GM23338 (cell line): ENCODE measurements at regions not wholly inside any gene's neighbourhood (a gene's known extent, or its start where the extent isn't known, plus 50 kb on each side); places are given as distances from the start of the nearest gene placed in this dataset.

Experiments used
- ATAC-seq: fragments of 200-7000 bp; cut with Tn5 transposase; 3 replicates; pipeline ENCODE4 v1.9.1; 2020
- DNase-seq: peaks from one replicate; pipeline ENCODE4 v3.0.0-alpha.2; 2015; ENCODE audit warnings: low spot score
- H2AFZ ChIP-seq: fragments of 200-600 bp; sonication (generic); 2 replicates; pipeline ENCODE4 v1.8.0; 2016; ENCODE audit warnings: antibody characterized with exemption, mild to moderate bottlenecking, moderate library complexity
- H3F3A ChIP-seq: fragments of 200-600 bp; sonication (generic); replicated peaks from 2 replicates; pipeline ENCODE4 v1.8.0; 2017; ENCODE audit warnings: antibody characterized with exemption, mixed run types, low read depth
- H3K27ac ChIP-seq: fragments of 200-600 bp; sonication (generic); 2 replicates; pipeline ENCODE4 v1.6.1; 2016; ENCODE audit warnings: low read depth
- H3K27me3 ChIP-seq: fragments of 200-600 bp; sonication (generic); 2 replicates; pipeline ENCODE4 v1.8.0; 2016; ENCODE audit warnings: mild to moderate bottlenecking, mixed run types, moderate library complexity; ENCODE audit not compliant: insufficient read depth
- H3K36me3 ChIP-seq: fragments of 200-600 bp; sonication (generic); 2 replicates; pipeline ENCODE4 v1.8.0; 2016; ENCODE audit warnings: mild to moderate bottlenecking; ENCODE audit not compliant: insufficient read depth
- H3K4me1 ChIP-seq: fragments of 200-600 bp; sonication (generic); 2 replicates; pipeline ENCODE4 v1.8.0; 2016; ENCODE audit warnings: mild to moderate bottlenecking, moderate library complexity; ENCODE audit not compliant: insufficient read depth
- H3K4me2 ChIP-seq: fragments of 200-600 bp; sonication (generic); 2 replicates; pipeline ENCODE4 v1.7.1; 2017; ENCODE audit warnings: mixed run types
- H3K4me3 ChIP-seq: fragments of 200-600 bp; sonication (generic); 2 replicates; pipeline ENCODE4 v1.6.1; 2016; ENCODE audit warnings: mixed run types
- H3K79me2 ChIP-seq: fragments of 200-600 bp; sonication (generic); replicated peaks from 2 replicates; pipeline ENCODE4 v1.8.0; 2017; ENCODE audit warnings: mild to moderate bottlenecking; ENCODE audit not compliant: insufficient read depth
- H3K9me2 ChIP-seq: fragments of 200-600 bp; sonication (generic); 2 replicates; pipeline ENCODE4 v1.8.0; 2017; ENCODE audit not compliant: insufficient read depth
- H4K20me1 ChIP-seq: fragments of 200-600 bp; sonication (generic); replicated peaks from 2 replicates; pipeline ENCODE4 v1.8.0; 2017; ENCODE audit warnings: mild to moderate bottlenecking; ENCODE audit not compliant: insufficient read depth
- H3K27ac Mint-ChIP-seq: 2 replicates; pipeline ENCODE4 v1.8.0; 2020; ENCODE audit warnings: inconsistent platforms, mild to moderate bottlenecking, moderate library complexity, mixed read lengths
- H3K27me3 Mint-ChIP-seq: 3 replicates; pipeline ENCODE4 v1.8.0; 2022; ENCODE audit warnings: low read depth, mild to moderate bottlenecking, moderate library complexity, mixed read lengths, inconsistent platforms; ENCODE audit not compliant: insufficient read depth, poor library complexity
- H3K36me3 Mint-ChIP-seq: 3 replicates; pipeline ENCODE4 v1.8.0; 2021; ENCODE audit warnings: low read depth, mild to moderate bottlenecking, inconsistent platforms, moderate library complexity, mixed read lengths
- H3K4me1 Mint-ChIP-seq: 3 replicates; pipeline ENCODE4 v1.8.0; 2020; ENCODE audit warnings: mild to moderate bottlenecking, inconsistent platforms, mixed read lengths
- H3K4me3 Mint-ChIP-seq: 3 replicates; pipeline ENCODE4 v1.8.0; 2021; ENCODE audit warnings: moderate library complexity, mild to moderate bottlenecking, inconsistent platforms, mixed read lengths
- H3K9me3 Mint-ChIP-seq: 3 replicates; pipeline ENCODE4 v1.8.0; 2020; ENCODE audit warnings: moderate library complexity, mild to moderate bottlenecking, inconsistent platforms, mixed read lengths
- CREB1 ChIP-seq: fragments of 250-450 bp; sonication (Bioruptor Pico); IDR thresholded peaks from 2 replicates; pipeline ENCODE4 v1.5.0; 2020; ENCODE audit warnings: low read depth, mild to moderate bottlenecking, moderate library complexity
- NANOG ChIP-seq: IDR thresholded peaks from 2 replicates; pipeline ENCODE4 v1.6.1; 2016; ENCODE audit warnings: antibody characterized with exemption, borderline replicate concordance
- POLR2AphosphoS5 ChIP-seq: IDR thresholded peaks from 2 replicates; pipeline ENCODE4 v1.6.1; 2016; ENCODE audit warnings: antibody characterized with exemption, low read depth
- TF ChIP-seq, protein P1 (sequence below): fragments of 250-450 bp; sonication (Bioruptor Pico); IDR thresholded peaks from 2 replicates; pipeline ENCODE4 v1.5.0; 2020; ENCODE audit warnings: mild to moderate bottlenecking, moderate library complexity

- TF ChIP-seq, protein P1, sequence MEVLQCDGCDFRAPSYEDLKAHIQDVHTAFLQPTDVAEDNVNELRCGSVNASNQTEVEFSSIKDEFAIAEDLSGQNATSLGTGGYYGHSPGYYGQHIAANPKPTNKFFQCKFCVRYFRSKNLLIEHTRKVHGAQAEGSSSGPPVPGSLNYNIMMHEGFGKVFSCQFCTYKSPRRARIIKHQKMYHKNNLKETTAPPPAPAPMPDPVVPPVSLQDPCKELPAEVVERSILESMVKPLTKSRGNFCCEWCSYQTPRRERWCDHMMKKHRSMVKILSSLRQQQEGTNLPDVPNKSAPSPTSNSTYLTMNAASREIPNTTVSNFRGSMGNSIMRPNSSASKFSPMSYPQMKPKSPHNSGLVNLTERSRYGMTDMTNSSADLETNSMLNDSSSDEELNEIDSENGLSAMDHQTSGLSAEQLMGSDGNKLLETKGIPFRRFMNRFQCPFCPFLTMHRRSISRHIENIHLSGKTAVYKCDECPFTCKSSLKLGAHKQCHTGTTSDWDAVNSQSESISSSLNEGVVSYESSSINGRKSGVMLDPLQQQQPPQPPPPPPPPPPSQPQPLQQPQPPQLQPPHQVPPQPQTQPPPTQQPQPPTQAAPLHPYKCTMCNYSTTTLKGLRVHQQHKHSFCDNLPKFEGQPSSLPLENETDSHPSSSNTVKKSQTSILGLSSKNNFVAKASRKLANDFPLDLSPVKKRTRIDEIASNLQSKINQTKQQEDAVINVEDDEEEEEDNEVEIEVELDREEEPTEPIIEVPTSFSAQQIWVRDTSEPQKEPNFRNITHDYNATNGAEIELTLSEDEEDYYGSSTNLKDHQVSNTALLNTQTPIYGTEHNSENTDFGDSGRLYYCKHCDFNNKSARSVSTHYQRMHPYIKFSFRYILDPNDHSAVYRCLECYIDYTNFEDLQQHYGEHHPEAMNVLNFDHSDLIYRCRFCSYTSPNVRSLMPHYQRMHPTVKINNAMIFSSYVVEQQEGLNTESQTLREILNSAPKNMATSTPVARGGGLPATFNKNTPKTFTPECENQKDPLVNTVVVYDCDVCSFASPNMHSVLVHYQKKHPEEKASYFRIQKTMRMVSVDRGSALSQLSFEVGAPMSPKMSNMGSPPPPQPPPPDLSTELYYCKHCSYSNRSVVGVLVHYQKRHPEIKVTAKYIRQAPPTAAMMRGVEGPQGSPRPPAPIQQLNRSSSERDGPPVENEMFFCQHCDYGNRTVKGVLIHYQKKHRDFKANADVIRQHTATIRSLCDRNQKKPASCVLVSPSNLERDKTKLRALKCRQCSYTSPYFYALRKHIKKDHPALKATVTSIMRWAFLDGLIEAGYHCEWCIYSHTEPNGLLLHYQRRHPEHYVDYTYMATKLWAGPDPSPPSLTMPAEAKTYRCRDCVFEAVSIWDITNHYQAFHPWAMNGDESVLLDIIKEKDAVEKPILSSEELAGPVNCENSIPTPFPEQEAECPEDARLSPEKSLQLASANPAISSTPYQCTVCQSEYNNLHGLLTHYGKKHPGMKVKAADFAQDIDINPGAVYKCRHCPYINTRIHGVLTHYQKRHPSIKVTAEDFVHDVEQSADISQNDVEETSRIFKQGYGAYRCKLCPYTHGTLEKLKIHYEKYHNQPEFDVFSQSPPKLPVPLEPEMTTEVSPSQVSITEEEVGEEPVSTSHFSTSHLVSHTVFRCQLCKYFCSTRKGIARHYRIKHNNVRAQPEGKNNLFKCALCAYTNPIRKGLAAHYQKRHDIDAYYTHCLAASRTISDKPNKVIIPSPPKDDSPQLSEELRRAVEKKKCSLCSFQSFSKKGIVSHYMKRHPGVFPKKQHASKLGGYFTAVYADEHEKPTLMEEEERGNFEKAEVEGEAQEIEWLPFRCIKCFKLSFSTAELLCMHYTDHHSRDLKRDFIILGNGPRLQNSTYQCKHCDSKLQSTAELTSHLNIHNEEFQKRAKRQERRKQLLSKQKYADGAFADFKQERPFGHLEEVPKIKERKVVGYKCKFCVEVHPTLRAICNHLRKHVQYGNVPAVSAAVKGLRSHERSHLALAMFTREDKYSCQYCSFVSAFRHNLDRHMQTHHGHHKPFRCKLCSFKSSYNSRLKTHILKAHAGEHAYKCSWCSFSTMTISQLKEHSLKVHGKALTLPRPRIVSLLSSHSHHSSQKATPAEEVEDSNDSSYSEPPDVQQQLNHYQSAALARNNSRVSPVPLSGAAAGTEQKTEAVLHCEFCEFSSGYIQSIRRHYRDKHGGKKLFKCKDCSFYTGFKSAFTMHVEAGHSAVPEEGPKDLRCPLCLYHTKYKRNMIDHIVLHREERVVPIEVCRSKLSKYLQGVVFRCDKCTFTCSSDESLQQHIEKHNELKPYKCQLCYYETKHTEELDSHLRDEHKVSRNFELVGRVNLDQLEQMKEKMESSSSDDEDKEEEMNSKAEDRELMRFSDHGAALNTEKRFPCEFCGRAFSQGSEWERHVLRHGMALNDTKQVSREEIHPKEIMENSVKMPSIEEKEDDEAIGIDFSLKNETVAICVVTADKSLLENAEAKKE (CRISPR knock-in tag), result no peak
These were observed 69.3 kb upstream of the ATL2 start (continued) for GRCh38 chr2:38446418-38446817.

GRCh38 chr2:38444247-38444646 lies 67.2 kb upstream of the ATL2 start:
- Histone ChIP-seq H3K9me2 (no peaks in the 10 kb centered on the region), H3K27me3 (no peaks in the 10 kb centered on the region), H4K20me1 (no peaks in the 10 kb centered on the region), H3K27ac (no peak overlapping the region; the same call in 1 of the 2 replicates), H3K79me2 (no peaks in the 10 kb centered on the region), H2AFZ (no peak overlapping the region), H3K4me1 (peaks cover 37% of the 10 kb centered on the region), H3K4me2 (peak overlapping the region; percentile 31), H3K4me3 (no peak overlapping the region), H3K36me3 (no peaks in the 10 kb centered on the region), H3F3A (no peaks in the 10 kb centered on the region; the same call in 1 of the 2 replicates)
- TF ChIP-seq, protein P1 (CRISPR knock-in tag), result peak; percentile 11; the same call in 1 of the 2 replicates
- TF ChIP-seq NANOG (peak; percentile 60; the same call in 1 of the 2 replicates), POLR2AphosphoS5 (no peak), CREB1 (CRISPR knock-in tag) (no peak)
- Mint-ChIP-seq H3K27ac (peak overlapping the region; percentile 10; the same call in 1 of the 2 replicates), H3K36me3 (no peaks in the 10 kb centered on the region; the same call in 2 of the 3 replicates), H3K9me3 (no peaks in the 10 kb centered on the region), H3K27me3 (peaks cover 3% of the 10 kb centered on the region), H3K4me3 (no peak overlapping the region; the same call in 2 of the 3 replicates), H3K4me1 (peaks cover 46% of the 10 kb centered on the region)
- DNase-seq (peak; percentile 70), ATAC-seq (peak; percentile 82)
